ENCODE measurements at regions not wholly inside any gene's neighbourhood (a gene's known extent, or its start where the extent isn't known, plus 50 kb on each side); places are given as distances from the start of the nearest gene placed in this dataset.

GRCh38 chr11:42257534-42257933, 798.1 kb upstream of the LRRC4C start:
- TF ChIP-seq, protein P1, sequence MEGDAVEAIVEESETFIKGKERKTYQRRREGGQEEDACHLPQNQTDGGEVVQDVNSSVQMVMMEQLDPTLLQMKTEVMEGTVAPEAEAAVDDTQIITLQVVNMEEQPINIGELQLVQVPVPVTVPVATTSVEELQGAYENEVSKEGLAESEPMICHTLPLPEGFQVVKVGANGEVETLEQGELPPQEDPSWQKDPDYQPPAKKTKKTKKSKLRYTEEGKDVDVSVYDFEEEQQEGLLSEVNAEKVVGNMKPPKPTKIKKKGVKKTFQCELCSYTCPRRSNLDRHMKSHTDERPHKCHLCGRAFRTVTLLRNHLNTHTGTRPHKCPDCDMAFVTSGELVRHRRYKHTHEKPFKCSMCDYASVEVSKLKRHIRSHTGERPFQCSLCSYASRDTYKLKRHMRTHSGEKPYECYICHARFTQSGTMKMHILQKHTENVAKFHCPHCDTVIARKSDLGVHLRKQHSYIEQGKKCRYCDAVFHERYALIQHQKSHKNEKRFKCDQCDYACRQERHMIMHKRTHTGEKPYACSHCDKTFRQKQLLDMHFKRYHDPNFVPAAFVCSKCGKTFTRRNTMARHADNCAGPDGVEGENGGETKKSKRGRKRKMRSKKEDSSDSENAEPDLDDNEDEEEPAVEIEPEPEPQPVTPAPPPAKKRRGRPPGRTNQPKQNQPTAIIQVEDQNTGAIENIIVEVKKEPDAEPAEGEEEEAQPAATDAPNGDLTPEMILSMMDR (IDR thresholded peaks at IDR 0.05), result no peak
- no peak for TF ChIP-seq POLR2A (IDR thresholded peaks at IDR 0.05)
- TF ChIP-seq EP300 (IDR thresholded peaks at IDR 0.05), result no peak

Measured in stomach (tissue), 4 donors.